GM12878 (cell line): ENCODE measurements at regions not wholly inside any gene's neighbourhood (a gene's known extent, or its start where the extent isn't known, plus 50 kb on each side); places are given as distances from the start of the nearest gene placed in this dataset.

Experiments used
- ATF7 ChIP-seq: fragments of 450-650 bp; IDR thresholded peaks from 2 replicates; pipeline ENCODE4 v1.6.1; 2016; ENCODE audit warnings: low read depth, mild to moderate bottlenecking
- CBX5 ChIP-seq: sonication (generic); IDR thresholded peaks from 2 replicates; pipeline ENCODE4 v1.6.1; 2016; ENCODE audit warnings: low read depth, moderate library complexity, mild to moderate bottlenecking, inconsistent platforms
- EP300 ChIP-seq, 2 experiments: fragments of 150-350 bp in 1 of 2; IDR thresholded peaks; 2 replicates each; pipeline ENCODE4 v1.6.1; 2011 to 2012; ENCODE audit warnings: low read depth in 2 of 2, low read length in 2 of 2, borderline replicate concordance in 1 of 2, improper control_type of control experiment in 1 of 2, inconsistent platforms in 1 of 2; ENCODE audit not compliant: control insufficient read depth in 1 of 2
- GABPA ChIP-seq: IDR thresholded peaks from 2 replicates; pipeline ENCODE4 v1.6.1; 2014; ENCODE audit warnings: antibody characterized with exemption, low read depth, mild to moderate bottlenecking, inconsistent platforms
- KLF5 ChIP-seq: fragments of 450-650 bp; IDR thresholded peaks from 2 replicates; pipeline ENCODE4 v1.6.1; 2014; ENCODE audit warnings: mild to moderate bottlenecking; ENCODE audit not compliant: partially characterized antibody
- SMARCA5 ChIP-seq: fragments of 450-650 bp; IDR thresholded peaks from 2 replicates; pipeline ENCODE4 v1.6.1; 2017; ENCODE audit warnings: mild to moderate bottlenecking
- SRF ChIP-seq, 2 experiments: IDR thresholded peaks; 2 replicates each; pipeline ENCODE4 v1.6.1; 2011; ENCODE audit warnings: low read depth in 2 of 2, low read length in 2 of 2, mild to moderate bottlenecking in 1 of 2, moderate library complexity in 1 of 2
- ZNF217 ChIP-seq: fragments of 450-650 bp; IDR thresholded peaks from 2 replicates; pipeline ENCODE4 v1.6.1; 2017; ENCODE audit warnings: antibody characterized with exemption, mild to moderate bottlenecking
- ZNF384 ChIP-seq: IDR thresholded peaks from 2 replicates; pipeline ENCODE4 v1.6.1; 2012; ENCODE audit warnings: low read depth, mild to moderate bottlenecking, low read length, improper control_type of control experiment, borderline replicate concordance
- TF ChIP-seq, protein P1 (sequence below): fragments of 450-650 bp; IDR thresholded peaks from 2 replicates; pipeline ENCODE4 v1.6.1; 2017; ENCODE audit warnings: mild to moderate bottlenecking, moderate library complexity
- TF ChIP-seq, protein P2 (sequence below): fragments of 450-650 bp; IDR thresholded peaks from 2 replicates; pipeline ENCODE4 v1.6.1; 2017; ENCODE audit warnings: mild to moderate bottlenecking, moderate library complexity
- TF ChIP-seq, protein P3 (sequence below): IDR thresholded peaks from 2 replicates; pipeline ENCODE4 v1.6.1; 2012; ENCODE audit warnings: low read depth, low read length, improper control_type of control experiment
- TF ChIP-seq, protein P4 (sequence below): fragments of 450-650 bp; IDR thresholded peaks from 2 replicates; pipeline ENCODE4 v1.6.1; 2016; ENCODE audit warnings: mild to moderate bottlenecking
- TF ChIP-seq, protein P5 (sequence below): fragments of 450-650 bp; IDR thresholded peaks from 2 replicates; pipeline ENCODE4 v1.6.1; 2017; ENCODE audit warnings: low read depth, mild to moderate bottlenecking, moderate library complexity
- TF ChIP-seq, protein P6 (sequence below): fragments of 450-650 bp; IDR thresholded peaks from 2 replicates; pipeline ENCODE4 v1.6.1; 2017; ENCODE audit warnings: mild to moderate bottlenecking, low read depth, inconsistent platforms; ENCODE audit not compliant: poor library complexity, severe bottlenecking

DNA sequence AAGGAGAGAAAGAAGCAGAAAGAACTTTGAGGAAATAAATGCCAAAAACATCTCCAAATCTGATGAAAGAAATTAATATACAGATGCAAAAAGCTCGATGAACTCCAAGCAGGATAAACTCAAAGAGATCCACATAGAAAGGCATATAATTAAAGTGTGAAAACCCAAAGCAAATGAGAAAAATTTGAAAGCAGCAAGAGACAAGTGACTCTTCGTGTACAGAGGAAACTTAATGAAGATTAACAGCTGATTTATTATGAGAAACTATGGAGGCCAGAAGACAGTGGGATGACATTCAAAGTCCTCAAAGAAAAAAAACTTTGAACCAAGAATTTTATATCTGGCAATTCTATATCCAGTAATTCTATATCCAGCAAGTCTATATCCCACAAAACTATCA, 163.0 kb upstream of the TMCC3 start (continued):
- TF ChIP-seq, protein P1, sequence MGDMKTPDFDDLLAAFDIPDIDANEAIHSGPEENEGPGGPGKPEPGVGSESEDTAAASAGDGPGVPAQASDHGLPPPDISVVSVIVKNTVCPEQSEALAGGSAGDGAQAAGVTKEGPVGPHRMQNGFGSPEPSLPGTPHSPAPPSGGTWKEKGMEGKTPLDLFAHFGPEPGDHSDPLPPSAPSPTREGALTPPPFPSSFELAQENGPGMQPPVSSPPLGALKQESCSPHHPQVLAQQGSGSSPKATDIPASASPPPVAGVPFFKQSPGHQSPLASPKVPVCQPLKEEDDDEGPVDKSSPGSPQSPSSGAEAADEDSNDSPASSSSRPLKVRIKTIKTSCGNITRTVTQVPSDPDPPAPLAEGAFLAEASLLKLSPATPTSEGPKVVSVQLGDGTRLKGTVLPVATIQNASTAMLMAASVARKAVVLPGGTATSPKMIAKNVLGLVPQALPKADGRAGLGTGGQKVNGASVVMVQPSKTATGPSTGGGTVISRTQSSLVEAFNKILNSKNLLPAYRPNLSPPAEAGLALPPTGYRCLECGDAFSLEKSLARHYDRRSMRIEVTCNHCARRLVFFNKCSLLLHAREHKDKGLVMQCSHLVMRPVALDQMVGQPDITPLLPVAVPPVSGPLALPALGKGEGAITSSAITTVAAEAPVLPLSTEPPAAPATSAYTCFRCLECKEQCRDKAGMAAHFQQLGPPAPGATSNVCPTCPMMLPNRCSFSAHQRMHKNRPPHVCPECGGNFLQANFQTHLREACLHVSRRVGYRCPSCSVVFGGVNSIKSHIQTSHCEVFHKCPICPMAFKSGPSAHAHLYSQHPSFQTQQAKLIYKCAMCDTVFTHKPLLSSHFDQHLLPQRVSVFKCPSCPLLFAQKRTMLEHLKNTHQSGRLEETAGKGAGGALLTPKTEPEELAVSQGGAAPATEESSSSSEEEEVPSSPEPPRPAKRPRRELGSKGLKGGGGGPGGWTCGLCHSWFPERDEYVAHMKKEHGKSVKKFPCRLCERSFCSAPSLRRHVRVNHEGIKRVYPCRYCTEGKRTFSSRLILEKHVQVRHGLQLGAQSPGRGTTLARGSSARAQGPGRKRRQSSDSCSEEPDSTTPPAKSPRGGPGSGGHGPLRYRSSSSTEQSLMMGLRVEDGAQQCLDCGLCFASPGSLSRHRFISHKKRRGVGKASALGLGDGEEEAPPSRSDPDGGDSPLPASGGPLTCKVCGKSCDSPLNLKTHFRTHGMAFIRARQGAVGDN: peak; percentile 44; the same call in 1 of the 2 replicates
- TF ChIP-seq, protein P2, sequence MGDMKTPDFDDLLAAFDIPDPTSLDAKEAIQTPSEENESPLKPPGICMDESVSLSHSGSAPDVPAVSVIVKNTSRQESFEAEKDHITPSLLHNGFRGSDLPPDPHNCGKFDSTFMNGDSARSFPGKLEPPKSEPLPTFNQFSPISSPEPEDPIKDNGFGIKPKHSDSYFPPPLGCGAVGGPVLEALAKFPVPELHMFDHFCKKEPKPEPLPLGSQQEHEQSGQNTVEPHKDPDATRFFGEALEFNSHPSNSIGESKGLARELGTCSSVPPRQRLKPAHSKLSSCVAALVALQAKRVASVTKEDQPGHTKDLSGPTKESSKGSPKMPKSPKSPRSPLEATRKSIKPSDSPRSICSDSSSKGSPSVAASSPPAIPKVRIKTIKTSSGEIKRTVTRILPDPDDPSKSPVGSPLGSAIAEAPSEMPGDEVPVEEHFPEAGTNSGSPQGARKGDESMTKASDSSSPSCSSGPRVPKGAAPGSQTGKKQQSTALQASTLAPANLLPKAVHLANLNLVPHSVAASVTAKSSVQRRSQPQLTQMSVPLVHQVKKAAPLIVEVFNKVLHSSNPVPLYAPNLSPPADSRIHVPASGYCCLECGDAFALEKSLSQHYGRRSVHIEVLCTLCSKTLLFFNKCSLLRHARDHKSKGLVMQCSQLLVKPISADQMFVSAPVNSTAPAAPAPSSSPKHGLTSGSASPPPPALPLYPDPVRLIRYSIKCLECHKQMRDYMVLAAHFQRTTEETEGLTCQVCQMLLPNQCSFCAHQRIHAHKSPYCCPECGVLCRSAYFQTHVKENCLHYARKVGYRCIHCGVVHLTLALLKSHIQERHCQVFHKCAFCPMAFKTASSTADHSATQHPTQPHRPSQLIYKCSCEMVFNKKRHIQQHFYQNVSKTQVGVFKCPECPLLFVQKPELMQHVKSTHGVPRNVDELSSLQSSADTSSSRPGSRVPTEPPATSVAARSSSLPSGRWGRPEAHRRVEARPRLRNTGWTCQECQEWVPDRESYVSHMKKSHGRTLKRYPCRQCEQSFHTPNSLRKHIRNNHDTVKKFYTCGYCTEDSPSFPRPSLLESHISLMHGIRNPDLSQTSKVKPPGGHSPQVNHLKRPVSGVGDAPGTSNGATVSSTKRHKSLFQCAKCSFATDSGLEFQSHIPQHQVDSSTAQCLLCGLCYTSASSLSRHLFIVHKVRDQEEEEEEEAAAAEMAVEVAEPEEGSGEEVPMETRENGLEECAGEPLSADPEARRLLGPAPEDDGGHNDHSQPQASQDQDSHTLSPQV: 0 out of 2 replicates have a peak, but pooled peaks have one; percentile 18
- TF ChIP-seq ATF7: peak; percentile 40; the same call in 1 of the 2 replicates
- TF ChIP-seq, protein P3, sequence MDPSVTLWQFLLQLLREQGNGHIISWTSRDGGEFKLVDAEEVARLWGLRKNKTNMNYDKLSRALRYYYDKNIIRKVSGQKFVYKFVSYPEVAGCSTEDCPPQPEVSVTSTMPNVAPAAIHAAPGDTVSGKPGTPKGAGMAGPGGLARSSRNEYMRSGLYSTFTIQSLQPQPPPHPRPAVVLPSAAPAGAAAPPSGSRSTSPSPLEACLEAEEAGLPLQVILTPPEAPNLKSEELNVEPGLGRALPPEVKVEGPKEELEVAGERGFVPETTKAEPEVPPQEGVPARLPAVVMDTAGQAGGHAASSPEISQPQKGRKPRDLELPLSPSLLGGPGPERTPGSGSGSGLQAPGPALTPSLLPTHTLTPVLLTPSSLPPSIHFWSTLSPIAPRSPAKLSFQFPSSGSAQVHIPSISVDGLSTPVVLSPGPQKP: no peak
- TF ChIP-seq GABPA: no peak
- TF ChIP-seq SRF (IDR thresholded peaks at IDR 0.05; ENCODE audit: low read depth in 2 of 2, low read length in 2 of 2): no peak
- 0 out of 2 replicates have a peak, but pooled peaks have one; percentile 20 for TF ChIP-seq ZNF384
- TF ChIP-seq SMARCA5: no peak
- TF ChIP-seq, protein P4, sequence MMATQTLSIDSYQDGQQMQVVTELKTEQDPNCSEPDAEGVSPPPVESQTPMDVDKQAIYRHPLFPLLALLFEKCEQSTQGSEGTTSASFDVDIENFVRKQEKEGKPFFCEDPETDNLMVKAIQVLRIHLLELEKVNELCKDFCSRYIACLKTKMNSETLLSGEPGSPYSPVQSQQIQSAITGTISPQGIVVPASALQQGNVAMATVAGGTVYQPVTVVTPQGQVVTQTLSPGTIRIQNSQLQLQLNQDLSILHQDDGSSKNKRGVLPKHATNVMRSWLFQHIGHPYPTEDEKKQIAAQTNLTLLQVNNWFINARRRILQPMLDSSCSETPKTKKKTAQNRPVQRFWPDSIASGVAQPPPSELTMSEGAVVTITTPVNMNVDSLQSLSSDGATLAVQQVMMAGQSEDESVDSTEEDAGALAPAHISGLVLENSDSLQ: no peak
- TF ChIP-seq, protein P5, sequence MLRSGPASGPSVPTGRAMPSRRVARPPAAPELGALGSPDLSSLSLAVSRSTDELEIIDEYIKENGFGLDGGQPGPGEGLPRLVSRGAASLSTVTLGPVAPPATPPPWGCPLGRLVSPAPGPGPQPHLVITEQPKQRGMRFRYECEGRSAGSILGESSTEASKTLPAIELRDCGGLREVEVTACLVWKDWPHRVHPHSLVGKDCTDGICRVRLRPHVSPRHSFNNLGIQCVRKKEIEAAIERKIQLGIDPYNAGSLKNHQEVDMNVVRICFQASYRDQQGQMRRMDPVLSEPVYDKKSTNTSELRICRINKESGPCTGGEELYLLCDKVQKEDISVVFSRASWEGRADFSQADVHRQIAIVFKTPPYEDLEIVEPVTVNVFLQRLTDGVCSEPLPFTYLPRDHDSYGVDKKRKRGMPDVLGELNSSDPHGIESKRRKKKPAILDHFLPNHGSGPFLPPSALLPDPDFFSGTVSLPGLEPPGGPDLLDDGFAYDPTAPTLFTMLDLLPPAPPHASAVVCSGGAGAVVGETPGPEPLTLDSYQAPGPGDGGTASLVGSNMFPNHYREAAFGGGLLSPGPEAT: peak; percentile 70
- TF ChIP-seq CBX5: peak; percentile 100
- peak; percentile 91 for TF ChIP-seq ZNF217
- 0 out of 4 replicates have a peak, but pooled peaks of 1 of the 2 experiments have one; percentile 15 for TF ChIP-seq EP300 (IDR thresholded peaks at IDR 0.05; ENCODE audit: borderline replicate concordance in 1 of 2, control insufficient read depth in 1 of 2, low read depth in 2 of 2, low read length in 2 of 2)
- TF ChIP-seq KLF5: peak; percentile 95
- TF ChIP-seq, protein P6, sequence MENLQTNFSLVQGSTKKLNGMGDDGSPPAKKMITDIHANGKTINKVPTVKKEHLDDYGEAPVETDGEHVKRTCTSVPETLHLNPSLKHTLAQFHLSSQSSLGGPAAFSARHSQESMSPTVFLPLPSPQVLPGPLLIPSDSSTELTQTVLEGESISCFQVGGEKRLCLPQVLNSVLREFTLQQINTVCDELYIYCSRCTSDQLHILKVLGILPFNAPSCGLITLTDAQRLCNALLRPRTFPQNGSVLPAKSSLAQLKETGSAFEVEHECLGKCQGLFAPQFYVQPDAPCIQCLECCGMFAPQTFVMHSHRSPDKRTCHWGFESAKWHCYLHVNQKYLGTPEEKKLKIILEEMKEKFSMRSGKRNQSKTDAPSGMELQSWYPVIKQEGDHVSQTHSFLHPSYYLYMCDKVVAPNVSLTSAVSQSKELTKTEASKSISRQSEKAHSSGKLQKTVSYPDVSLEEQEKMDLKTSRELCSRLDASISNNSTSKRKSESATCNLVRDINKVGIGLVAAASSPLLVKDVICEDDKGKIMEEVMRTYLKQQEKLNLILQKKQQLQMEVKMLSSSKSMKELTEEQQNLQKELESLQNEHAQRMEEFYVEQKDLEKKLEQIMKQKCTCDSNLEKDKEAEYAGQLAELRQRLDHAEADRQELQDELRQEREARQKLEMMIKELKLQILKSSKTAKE: peak; percentile 91
